ENCODE measurements at regions not wholly inside any gene's neighbourhood (a gene's known extent, or its start where the extent isn't known, plus 50 kb on each side); places are given as distances from the start of the nearest gene placed in this dataset.

DNA sequence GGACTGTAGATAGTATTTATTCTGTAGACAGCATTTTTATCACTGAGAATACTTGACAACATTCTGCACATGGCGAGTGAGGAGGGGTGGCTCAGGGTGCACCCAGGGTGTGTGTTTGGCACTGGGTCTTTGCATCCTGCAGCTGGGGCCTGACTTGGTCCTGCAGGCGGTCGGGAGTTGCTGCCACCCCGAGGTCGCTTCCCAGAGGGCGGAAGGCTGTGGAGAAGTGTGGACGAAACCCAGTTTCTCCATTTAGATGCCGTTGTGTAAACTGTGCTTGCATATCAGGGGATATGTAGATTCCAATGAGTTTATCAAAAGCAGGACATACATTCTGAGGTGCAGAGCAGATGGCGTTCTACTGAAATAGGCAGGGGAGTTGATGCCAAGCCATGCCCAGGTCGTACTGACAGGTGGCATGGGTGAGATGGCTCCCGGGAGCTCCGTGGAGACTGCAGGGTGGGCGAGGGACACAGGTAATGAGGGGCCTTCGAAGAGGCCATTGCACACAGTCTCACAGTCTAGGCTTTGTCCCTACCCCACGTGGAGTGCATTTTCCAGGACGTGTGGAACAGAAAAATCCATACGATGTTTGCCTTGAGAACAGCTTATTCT is 74.5 kb downstream of the RTP5 start:
- TF ChIP-seq MYC (IDR thresholded peaks at IDR 0.05; ENCODE audit: low read depth, low read length) (no peak), POLR2A (IDR thresholded peaks at IDR 0.05; ENCODE audit: extremely low read depth, insufficient read length) (no peak)
- TF ChIP-seq, protein P1, sequence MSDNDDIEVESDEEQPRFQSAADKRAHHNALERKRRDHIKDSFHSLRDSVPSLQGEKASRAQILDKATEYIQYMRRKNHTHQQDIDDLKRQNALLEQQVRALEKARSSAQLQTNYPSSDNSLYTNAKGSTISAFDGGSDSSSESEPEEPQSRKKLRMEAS (IDR thresholded peaks at IDR 0.05; ENCODE audit: low read depth, low read length), result no peak
- TF ChIP-seq, protein P2, sequence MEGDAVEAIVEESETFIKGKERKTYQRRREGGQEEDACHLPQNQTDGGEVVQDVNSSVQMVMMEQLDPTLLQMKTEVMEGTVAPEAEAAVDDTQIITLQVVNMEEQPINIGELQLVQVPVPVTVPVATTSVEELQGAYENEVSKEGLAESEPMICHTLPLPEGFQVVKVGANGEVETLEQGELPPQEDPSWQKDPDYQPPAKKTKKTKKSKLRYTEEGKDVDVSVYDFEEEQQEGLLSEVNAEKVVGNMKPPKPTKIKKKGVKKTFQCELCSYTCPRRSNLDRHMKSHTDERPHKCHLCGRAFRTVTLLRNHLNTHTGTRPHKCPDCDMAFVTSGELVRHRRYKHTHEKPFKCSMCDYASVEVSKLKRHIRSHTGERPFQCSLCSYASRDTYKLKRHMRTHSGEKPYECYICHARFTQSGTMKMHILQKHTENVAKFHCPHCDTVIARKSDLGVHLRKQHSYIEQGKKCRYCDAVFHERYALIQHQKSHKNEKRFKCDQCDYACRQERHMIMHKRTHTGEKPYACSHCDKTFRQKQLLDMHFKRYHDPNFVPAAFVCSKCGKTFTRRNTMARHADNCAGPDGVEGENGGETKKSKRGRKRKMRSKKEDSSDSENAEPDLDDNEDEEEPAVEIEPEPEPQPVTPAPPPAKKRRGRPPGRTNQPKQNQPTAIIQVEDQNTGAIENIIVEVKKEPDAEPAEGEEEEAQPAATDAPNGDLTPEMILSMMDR (IDR thresholded peaks at IDR 0.05; ENCODE audit: low read depth, low read length), result no peak
- no peak overlapping the region for H3K4me3 ChIP-seq (ENCODE audit: low read depth, low read length)
- DNase-seq (ENCODE audit: low read depth), result no peak

DNA sequence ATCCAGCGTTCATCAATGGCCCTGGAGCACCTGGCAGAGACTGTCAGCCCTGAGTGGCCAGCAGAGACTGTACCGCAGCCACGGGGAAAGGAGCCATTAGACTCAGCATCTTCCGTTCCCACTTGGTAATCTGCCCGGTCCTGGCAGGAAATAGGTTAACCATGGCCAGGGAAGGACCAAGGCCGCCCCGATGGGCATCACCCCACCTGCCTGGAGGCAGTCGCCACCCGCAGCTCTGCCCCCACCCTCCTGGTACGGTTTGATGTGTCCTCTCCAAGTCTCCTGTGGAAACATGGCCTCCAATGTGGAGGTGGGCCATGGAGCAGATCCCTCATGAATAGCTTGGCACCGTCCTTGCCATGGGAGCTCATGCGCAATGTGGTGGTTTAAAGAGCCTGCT is 75.3 kb downstream of the RTP5 start:
- TF ChIP-seq, protein P2 (IDR thresholded peaks at IDR 0.05; ENCODE audit: low read depth, low read length), result no peak
- no peak for DNase-seq (ENCODE audit: low read depth)
- H3K4me3 ChIP-seq (ENCODE audit: low read depth, low read length), result no peak overlapping the region

GRCh38 chr2:241945311-241945710 is 75.8 kb downstream of the RTP5 start:
- no peak for DNase-seq (ENCODE audit: low read depth)
- no peak overlapping the region for H3K4me3 ChIP-seq (ENCODE audit: low read depth, low read length)
- TF ChIP-seq POLR2A (IDR thresholded peaks at IDR 0.05; ENCODE audit: extremely low read depth, insufficient read length) (no peak), MYC (IDR thresholded peaks at IDR 0.05; ENCODE audit: low read depth, low read length) (no peak)
- TF ChIP-seq, protein P1 (IDR thresholded peaks at IDR 0.05; ENCODE audit: low read depth, low read length), result no peak
- TF ChIP-seq, protein P2 (IDR thresholded peaks at IDR 0.05; ENCODE audit: low read depth, low read length), result no peak

GRCh38 chr2:241945803-241946202 is 76.3 kb downstream of the RTP5 start:
- H3K4me3 ChIP-seq (ENCODE audit: low read depth, low read length), result no peak overlapping the region
- TF ChIP-seq, protein P2 (IDR thresholded peaks at IDR 0.05; ENCODE audit: low read depth, low read length), result no peak
- no peak for TF ChIP-seq POLR2A (IDR thresholded peaks at IDR 0.05; ENCODE audit: extremely low read depth, insufficient read length)
- no peak for TF ChIP-seq MYC (IDR thresholded peaks at IDR 0.05; ENCODE audit: low read depth, low read length)
- TF ChIP-seq, protein P1 (IDR thresholded peaks at IDR 0.05; ENCODE audit: low read depth, low read length), result no peak
- no peak for DNase-seq (ENCODE audit: low read depth)

DNA sequence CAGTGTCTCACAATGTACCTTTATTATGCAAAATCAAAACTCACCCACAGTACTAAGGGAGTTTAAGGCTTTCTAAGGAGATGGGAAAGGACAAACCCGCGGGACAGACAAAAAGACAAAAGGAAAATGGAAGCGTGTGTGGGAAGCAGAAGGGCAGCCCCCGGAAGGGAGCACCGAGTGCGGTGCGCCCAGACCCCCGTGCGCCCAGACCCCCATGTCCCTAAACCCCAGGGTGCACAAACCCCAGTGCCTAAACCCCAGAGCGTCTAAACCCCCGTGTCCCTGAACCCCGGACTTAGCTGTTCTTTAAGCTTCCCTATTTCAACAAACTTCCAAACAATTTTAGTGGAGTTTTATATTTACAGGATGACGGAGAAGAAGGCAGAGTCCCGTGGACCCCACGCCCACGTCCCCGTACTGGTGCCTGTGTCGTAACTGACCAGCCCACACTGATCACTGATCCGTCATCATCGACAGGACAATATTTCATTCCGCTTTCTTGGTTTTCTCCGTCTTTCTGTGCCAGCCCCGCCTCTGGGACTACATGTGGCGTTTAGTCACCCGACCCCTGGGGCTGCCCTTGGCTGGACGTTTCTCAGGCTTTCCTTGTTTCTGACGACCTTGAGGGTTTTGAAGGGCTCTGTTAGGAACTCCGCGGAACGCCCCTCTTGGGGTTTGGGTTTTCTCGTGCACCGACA is 76.9 kb downstream of the RTP5 start:
- DNase-seq (ENCODE audit: low read depth), result no peak
- TF ChIP-seq, protein P1 (IDR thresholded peaks at IDR 0.05; ENCODE audit: low read depth, low read length), result no peak
- TF ChIP-seq MYC (IDR thresholded peaks at IDR 0.05; ENCODE audit: low read depth, low read length) (no peak), POLR2A (IDR thresholded peaks at IDR 0.05; ENCODE audit: extremely low read depth, insufficient read length) (no peak)
- TF ChIP-seq, protein P2 (IDR thresholded peaks at IDR 0.05; ENCODE audit: low read depth, low read length), result no peak
- no peak overlapping the region for H3K4me3 ChIP-seq (ENCODE audit: low read depth, low read length)
